Thoracic aorta (tissue), 2 donors: ENCODE measurements at regions not wholly inside any gene's neighbourhood (a gene's known extent, or its start where the extent isn't known, plus 50 kb on each side); places are given as distances from the start of the nearest gene placed in this dataset.
"Not testable (repeated sequence)": the region's sequence is repeated elsewhere in the genome, so short reads cannot be mapped to it uniquely, and the experiment has no call there.

Experiments
- ATAC-seq: fragments of 150-250 bp; one replicate; pipeline ENCODE4 v1.8.0; 2017; ENCODE audit warnings: low read depth; ENCODE audit not compliant: insufficient number of reproducible peaks, low FRiP score
- DNase-seq: peaks from one replicate; pipeline ENCODE4 v3.0.0-alpha.2; 2020; ENCODE audit warnings: low spot score
- H3K27ac ChIP-seq, 2 donors: fragments of 200-600 bp; sonication (generic); 1 replicate in 1 of 2; 2 replicates in 1 of 2; pipeline ENCODE4 v1.5.1; 2016; ENCODE audit warnings: mild to moderate bottlenecking in 2 of 2, moderate library complexity in 2 of 2
- H3K27me3 ChIP-seq: fragments of 200-600 bp; sonication (generic); replicated peaks from 2 replicates; pipeline ENCODE4 v1.6.0; 2016; ENCODE audit warnings: mild to moderate bottlenecking; ENCODE audit not compliant: insufficient read depth
- H3K36me3 ChIP-seq: fragments of 200-600 bp; sonication (generic); one replicate; pipeline ENCODE4 v1.5.1; 2016
- H3K4me1 ChIP-seq, 2 donors: fragments of 200-600 bp; sonication (generic); 1 replicate in 1 of 2; 2 replicates in 1 of 2; pipeline versions ENCODE4 v1.5.1 to v1.6.0; 2016; ENCODE audit warnings: low read depth in 2 of 2, mild to moderate bottlenecking in 1 of 2; ENCODE audit not compliant: control insufficient read depth in 1 of 2
- H3K4me3 ChIP-seq: fragments of 200-600 bp; sonication (generic); 2 replicates; pipeline ENCODE4 v1.5.1; 2016; ENCODE audit warnings: mild to moderate bottlenecking
- H3K9me3 ChIP-seq: fragments of 200-600 bp; sonication (generic); 2 replicates; pipeline ENCODE4 v1.5.1; 2016
- CTCF ChIP-seq: fragments of 200-600 bp; sonication (generic); IDR thresholded peaks from one replicate; pipeline ENCODE4 v1.5.1; 2019; ENCODE audit warnings: antibody characterized with exemption

- no peak for TF ChIP-seq CTCF
- no peaks in the 10 kb centered on the region for H3K36me3 ChIP-seq
- DNase-seq (no peak), ATAC-seq (no peak)
- H3K4me3 ChIP-seq: no peak overlapping the region
- H3K9me3 ChIP-seq: no peaks in the 10 kb centered on the region
- H3K27me3 ChIP-seq: no peaks in the 10 kb centered on the region
- H3K27ac ChIP-seq: no peak overlapping the region
- no peaks in the 10 kb centered on the region for H3K4me1 ChIP-seq
These were observed 488.6 kb upstream of the USP9Y start for GRCh38 chrY:12212394-12212793.

GRCh38 chrY:12215564-12216022 lies 485.4 kb upstream of the USP9Y start:
- no peak for ATAC-seq
- Histone ChIP-seq H3K27me3 (no peaks in the 10 kb centered on the region), H3K36me3 (no peaks in the 10 kb centered on the region), H3K4me3 (no peak overlapping the region), H3K9me3 (no peaks in the 10 kb centered on the region), H3K27ac (no peak overlapping the region), H3K4me1 (no peaks in the 10 kb centered on the region)
- no peak for TF ChIP-seq CTCF
- no peak for DNase-seq

- H3K27me3 ChIP-seq: no peaks in the 10 kb centered on the region
- H3K4me1 ChIP-seq: no peaks in the 10 kb centered on the region
- ATAC-seq (no peak), DNase-seq (no peak)
- no peaks in the 10 kb centered on the region for H3K36me3 ChIP-seq
- TF ChIP-seq CTCF: no peak
- H3K4me3 ChIP-seq: no peak overlapping the region
- no peak overlapping the region for H3K27ac ChIP-seq
- H3K9me3 ChIP-seq: no peaks in the 10 kb centered on the region
These were observed 470.1 kb upstream of the USP9Y start for GRCh38 chrY:12230921-12231320.

GRCh38 chrY:12236399-12236798 lies 464.6 kb upstream of the USP9Y start:
- DNase-seq (no peak), ATAC-seq (no peak)
- H3K4me3 ChIP-seq: no peak overlapping the region
- TF ChIP-seq CTCF: no peak
- no peak overlapping the region for H3K27ac ChIP-seq
- no peaks in the 10 kb centered on the region for H3K36me3 ChIP-seq
- H3K27me3 ChIP-seq: no peaks in the 10 kb centered on the region
- H3K4me1 ChIP-seq: no peaks in the 10 kb centered on the region
- H3K9me3 ChIP-seq: no peaks in the 10 kb centered on the region

GRCh38 chrY:12240326-12240725 lies 460.7 kb upstream of the USP9Y start:
- H3K27ac ChIP-seq, H3K9me3 ChIP-seq, H3K27me3 ChIP-seq, H3K4me1 ChIP-seq, ATAC-seq, DNase-seq, H3K36me3 ChIP-seq, H3K4me3 ChIP-seq: not testable (repeated sequence)

GRCh38 chrY:12244146-12244545 lies 456.9 kb upstream of the USP9Y start:
- H3K27ac ChIP-seq: no peak overlapping the region
- H3K36me3 ChIP-seq: no peaks in the 10 kb centered on the region
- DNase-seq: no peak
- TF ChIP-seq CTCF: no peak
- no peaks in the 10 kb centered on the region for H3K27me3 ChIP-seq
- no peaks in the 10 kb centered on the region for H3K9me3 ChIP-seq
- no peak overlapping the region for H3K4me3 ChIP-seq
- H3K4me1 ChIP-seq: no peaks in the 10 kb centered on the region
- no peak for ATAC-seq
